Epithelial cell of esophagus (primary cell): ENCODE measurements at regions not wholly inside any gene's neighbourhood (a gene's known extent, or its start where the extent isn't known, plus 50 kb on each side); places are given as distances from the start of the nearest gene placed in this dataset.

Source experiments
- DNase-seq: peaks from one replicate; pipeline ENCODE4 v3.0.0; 2010; ENCODE audit warnings: low read depth
- H3K4me3 ChIP-seq: 2 replicates; pipeline ENCODE4 v1.5.1; 2011; ENCODE audit warnings: mild to moderate bottlenecking, low read length, control low read depth
- CTCF ChIP-seq: IDR thresholded peaks from 2 replicates; pipeline ENCODE4 v1.5.1; 2011; ENCODE audit warnings: low read depth, mild to moderate bottlenecking, low read length, control low read depth, inconsistent platforms; ENCODE audit not compliant: insufficient read depth; ENCODE audit errors: missing control alignments

- H3K4me3 ChIP-seq, result no peak overlapping the region
- TF ChIP-seq CTCF, result no peak
- DNase-seq, result no peak
Observed at GRCh38 chr18:78596794-78597345, 382.7 kb upstream of the SALL3 start.

- no peak for TF ChIP-seq CTCF
- H3K4me3 ChIP-seq, result no peak overlapping the region
- no peak for DNase-seq
Observed at GRCh38 chr18:78601349-78601748, 378.3 kb upstream of the SALL3 start.

GRCh38 chr18:78601923-78602322 is 377.7 kb upstream of the SALL3 start:
- TF ChIP-seq CTCF, result no peak
- no peak for DNase-seq
- H3K4me3 ChIP-seq, result no peak overlapping the region

GRCh38 chr18:78602430-78602829 is 377.2 kb upstream of the SALL3 start:
- no peak for TF ChIP-seq CTCF
- no peak for DNase-seq
- H3K4me3 ChIP-seq, result no peak overlapping the region

- no peak overlapping the region for H3K4me3 ChIP-seq
- no peak for TF ChIP-seq CTCF
- no peak for DNase-seq
Observed at GRCh38 chr18:78603102-78603983, 376.3 kb upstream of the SALL3 start.

- TF ChIP-seq CTCF, result no peak
- no peak for DNase-seq
- H3K4me3 ChIP-seq, result no peak overlapping the region
Observed at GRCh38 chr18:78605255-78605654, 374.4 kb upstream of the SALL3 start.

GRCh38 chr18:78607221-78607620 is 372.4 kb upstream of the SALL3 start:
- no peak for DNase-seq
- TF ChIP-seq CTCF, result no peak
- H3K4me3 ChIP-seq, result no peak overlapping the region
